Mesendoderm (in vitro differentiated cells): ENCODE measurements at regions not wholly inside any gene's neighbourhood (a gene's known extent, or its start where the extent isn't known, plus 50 kb on each side); places are given as distances from the start of the nearest gene placed in this dataset.

Experiments
- DNase-seq: peaks from one replicate; pipeline ENCODE4 v3.0.0; 2013
- H2AK5ac ChIP-seq: 2 replicates; pipeline ENCODE4 v1.6.1; 2013; ENCODE audit warnings: low read length, inconsistent platforms
- H2BK120ac ChIP-seq: 2 replicates; pipeline ENCODE4 v1.6.1; 2013; ENCODE audit warnings: low read depth, mild to moderate bottlenecking, low read length, moderate library complexity, mixed read lengths
- H2BK15ac ChIP-seq: replicated peaks from 2 replicates; pipeline ENCODE4 v1.6.1; 2013; ENCODE audit warnings: low read depth, mild to moderate bottlenecking, moderate library complexity
- H2BK5ac ChIP-seq: 2 replicates; pipeline ENCODE4 v1.6.1; 2013; ENCODE audit warnings: low read length, inconsistent platforms
- H3K18ac ChIP-seq: 2 replicates; pipeline ENCODE4 v1.6.1; 2013; ENCODE audit warnings: mild to moderate bottlenecking, low read length, mixed read lengths
- H3K23ac ChIP-seq: one replicate; pipeline ENCODE4 v1.6.1; 2013; ENCODE audit warnings: low read length
- H3K27ac ChIP-seq: 2 replicates; pipeline ENCODE4 v1.5.1; 2013; ENCODE audit warnings: low read depth, mild to moderate bottlenecking, inconsistent platforms, low read length, moderate library complexity
- H3K27me3 ChIP-seq: 2 replicates; pipeline ENCODE4 v1.6.1; 2013; ENCODE audit warnings: low read length, control low read depth, mild to moderate bottlenecking, inconsistent platforms; ENCODE audit not compliant: insufficient read depth, poor library complexity
- H3K36me3 ChIP-seq: 2 replicates; pipeline ENCODE4 v1.6.1; 2013; ENCODE audit warnings: low read length, inconsistent platforms; ENCODE audit not compliant: control insufficient read depth, insufficient read depth
- H3K4ac ChIP-seq: one replicate; pipeline ENCODE4 v1.6.1; 2013; ENCODE audit warnings: low read depth, mild to moderate bottlenecking, low read length, moderate library complexity
- H3K4me1 ChIP-seq: 2 replicates; pipeline ENCODE4 v1.6.1; 2013; ENCODE audit warnings: low read depth, low read length, inconsistent platforms; ENCODE audit not compliant: control insufficient read depth
- H3K4me2 ChIP-seq: 2 replicates; pipeline ENCODE4 v1.6.1; 2013; ENCODE audit warnings: low read length
- H3K4me3 ChIP-seq: 2 replicates; pipeline ENCODE4 v1.5.1; 2013; ENCODE audit warnings: mild to moderate bottlenecking, low read length
- H3K56ac ChIP-seq: one replicate; pipeline ENCODE4 v1.6.1; 2013; ENCODE audit warnings: low read length
- H3K79me1 ChIP-seq: 2 replicates; pipeline ENCODE4 v1.6.1; 2013; ENCODE audit warnings: low read length, inconsistent platforms
- H3K79me2 ChIP-seq: 2 replicates; pipeline ENCODE4 v1.6.1; 2013; ENCODE audit warnings: mild to moderate bottlenecking, low read length; ENCODE audit not compliant: control insufficient read depth, insufficient read depth
- H3K9ac ChIP-seq: 2 replicates; pipeline ENCODE4 v1.6.1; 2013; ENCODE audit warnings: low read length, inconsistent platforms
- H4K5ac ChIP-seq: one replicate; pipeline ENCODE4 v1.6.1; 2013; ENCODE audit warnings: low read length
- H4K8ac ChIP-seq: one replicate; pipeline ENCODE4 v1.6.1; 2013; ENCODE audit warnings: low read depth, mild to moderate bottlenecking, control low read depth, low read length, moderate library complexity
- WGBS: extraction: QIAGEN DNeasy Blood & Tissue Kit; methylation state at CpG from one replicate; pipeline ENCODE4 v1.1.7; 2013; ENCODE audit warnings: low lambda C conversion rate, missing lambda C conversion rate; ENCODE audit not compliant: insufficient coverage; ENCODE audit errors: extremely low coverage; 5-methylcytosine and 5-hydroxymethylcytosine counted together

- Histone ChIP-seq H3K18ac (no peak overlapping the region), H3K27ac (no peak overlapping the region), H4K8ac (no peak overlapping the region), H3K4ac (no peak overlapping the region), H2BK5ac (no peak overlapping the region), H3K23ac (no peak overlapping the region), H2AK5ac (no peak overlapping the region), H3K79me2 (no peaks in the 10 kb centered on the region), H3K9ac (no peak overlapping the region), H3K27me3 (no peaks in the 10 kb centered on the region), H3K4me3 (no peak overlapping the region), H3K4me2 (no peak overlapping the region), H4K5ac (no peak overlapping the region), H3K56ac (no peak overlapping the region), H2BK15ac (no peak overlapping the region), H3K4me1 (no peaks in the 10 kb centered on the region), H3K36me3 (no peaks in the 10 kb centered on the region), H3K79me1 (no peaks in the 10 kb centered on the region), H2BK120ac (no peak overlapping the region)
- WGBS: no CpG with 5 or more reads among the region's 6 CpGs
- DNase-seq: no peak
Observed at GRCh38 chr18:78836838-78837237, 142.8 kb upstream of the SALL3 start.

GRCh38 chr18:78837754-78838153 lies 141.9 kb upstream of the SALL3 start:
- H4K5ac ChIP-seq: no peak overlapping the region
- no peak overlapping the region for H3K4me3 ChIP-seq
- H3K79me2 ChIP-seq: no peaks in the 10 kb centered on the region
- H4K8ac ChIP-seq: no peak overlapping the region
- H3K4me2 ChIP-seq: no peak overlapping the region
- H2BK5ac ChIP-seq: no peak overlapping the region
- H2BK15ac ChIP-seq: no peak overlapping the region
- no peaks in the 10 kb centered on the region for H3K36me3 ChIP-seq
- H3K56ac ChIP-seq: no peak overlapping the region
- H3K23ac ChIP-seq: no peak overlapping the region
- DNase-seq: no peak
- no peak overlapping the region for H2BK120ac ChIP-seq
- H2AK5ac ChIP-seq: no peak overlapping the region
- no peak overlapping the region for H3K27ac ChIP-seq
- no peak overlapping the region for H3K4ac ChIP-seq
- no CpG with 5 or more reads among the region's 14 CpGs for WGBS
- H3K18ac ChIP-seq: no peak overlapping the region
- H3K79me1 ChIP-seq: no peaks in the 10 kb centered on the region
- no peak overlapping the region for H3K9ac ChIP-seq
- no peaks in the 10 kb centered on the region for H3K4me1 ChIP-seq
- no peaks in the 10 kb centered on the region for H3K27me3 ChIP-seq

- Histone ChIP-seq H3K4me3 (no peak overlapping the region), H3K27me3 (no peaks in the 10 kb centered on the region), H3K79me2 (no peaks in the 10 kb centered on the region), H3K36me3 (no peaks in the 10 kb centered on the region), H4K5ac (no peak overlapping the region), H3K23ac (no peak overlapping the region), H3K4ac (no peak overlapping the region), H3K79me1 (no peaks in the 10 kb centered on the region), H3K4me2 (no peak overlapping the region), H2BK15ac (no peak overlapping the region), H3K56ac (no peak overlapping the region), H2AK5ac (no peak overlapping the region), H3K9ac (no peak overlapping the region), H2BK120ac (no peak overlapping the region), H3K4me1 (no peaks in the 10 kb centered on the region), H2BK5ac (no peak overlapping the region), H4K8ac (no peak overlapping the region), H3K27ac (no peak overlapping the region), H3K18ac (no peak overlapping the region)
- no peak for DNase-seq
- no CpG with 5 or more reads among the region's 7 CpGs for WGBS
Observed at GRCh38 chr18:78838183-78838582, 141.4 kb upstream of the SALL3 start.

- Histone ChIP-seq H3K4me1 (no peaks in the 10 kb centered on the region), H3K27me3 (no peaks in the 10 kb centered on the region), H2BK120ac (no peak overlapping the region), H3K9ac (no peak overlapping the region), H3K4me2 (no peak overlapping the region), H3K4ac (no peak overlapping the region), H3K79me2 (no peaks in the 10 kb centered on the region), H2AK5ac (no peak overlapping the region), H4K5ac (no peak overlapping the region), H3K36me3 (no peaks in the 10 kb centered on the region), H2BK5ac (no peak overlapping the region), H3K23ac (no peak overlapping the region), H3K79me1 (no peaks in the 10 kb centered on the region), H4K8ac (no peak overlapping the region), H3K27ac (no peak overlapping the region), H2BK15ac (no peak overlapping the region), H3K4me3 (no peak overlapping the region), H3K56ac (no peak overlapping the region), H3K18ac (no peak overlapping the region)
- no peak for DNase-seq
- no CpG with 5 or more reads among the region's 5 CpGs for WGBS
Observed at GRCh38 chr18:78849046-78849445, 130.6 kb upstream of the SALL3 start.

- no peak overlapping the region for H4K8ac ChIP-seq
- no CpG with 5 or more reads among the region's 2 CpGs for WGBS
- H3K4me1 ChIP-seq: no peaks in the 10 kb centered on the region
Observed at GRCh38 chr18:78849458-78849857, 130.2 kb upstream of the SALL3 start.

GRCh38 chr18:78853341-78853740 lies 126.3 kb upstream of the SALL3 start:
- no peaks in the 10 kb centered on the region for H3K79me1 ChIP-seq
- H3K4me3 ChIP-seq: no peak overlapping the region
- no peak overlapping the region for H2BK15ac ChIP-seq
- H2AK5ac ChIP-seq: no peak overlapping the region
- H3K4ac ChIP-seq: no peak overlapping the region
- H3K9ac ChIP-seq: no peak overlapping the region
- H4K5ac ChIP-seq: no peak overlapping the region
- no peaks in the 10 kb centered on the region for H3K4me1 ChIP-seq
- no CpG with 5 or more reads among the region's 3 CpGs for WGBS
- H3K36me3 ChIP-seq: no peaks in the 10 kb centered on the region
- H3K23ac ChIP-seq: no peak overlapping the region
- no peak for DNase-seq
- no peaks in the 10 kb centered on the region for H3K79me2 ChIP-seq
- H4K8ac ChIP-seq: no peak overlapping the region
- H3K56ac ChIP-seq: no peak overlapping the region
- no peak overlapping the region for H2BK120ac ChIP-seq
- no peak overlapping the region for H3K27ac ChIP-seq
- no peak overlapping the region for H2BK5ac ChIP-seq
- H3K4me2 ChIP-seq: no peak overlapping the region
- no peak overlapping the region for H3K18ac ChIP-seq
- no peaks in the 10 kb centered on the region for H3K27me3 ChIP-seq

More at GRCh38 chr18:78849458-78849857, 130.2 kb upstream of the SALL3 start:
- no peak overlapping the region for H2BK15ac ChIP-seq
- H3K4me2 ChIP-seq: no peak overlapping the region
- no peak overlapping the region for H2BK120ac ChIP-seq
- H3K36me3 ChIP-seq: no peaks in the 10 kb centered on the region
- no peak overlapping the region for H3K9ac ChIP-seq
- H3K79me1 ChIP-seq: no peaks in the 10 kb centered on the region
- DNase-seq: no peak
- no peak overlapping the region for H2BK5ac ChIP-seq
- H3K4me3 ChIP-seq: no peak overlapping the region
- no peak overlapping the region for H3K18ac ChIP-seq
- H3K56ac ChIP-seq: no peak overlapping the region
- no peak overlapping the region for H3K27ac ChIP-seq
- no peaks in the 10 kb centered on the region for H3K27me3 ChIP-seq
- no peak overlapping the region for H2AK5ac ChIP-seq
- H3K23ac ChIP-seq: no peak overlapping the region
- H3K79me2 ChIP-seq: no peaks in the 10 kb centered on the region
- no peak overlapping the region for H4K5ac ChIP-seq
- no peak overlapping the region for H3K4ac ChIP-seq
